COLO668 (cell line): ENCODE measurements at regions not wholly inside any gene's neighbourhood (a gene's known extent, or its start where the extent isn't known, plus 50 kb on each side); places are given as distances from the start of the nearest gene placed in this dataset.

ENCODE experiments used
- DNase-seq: peaks from one replicate; lab custom pipeline; 2025; ENCODE audit not compliant: unreplicated experiment; lab: John Stamatoyannopoulos, UW

DNA sequence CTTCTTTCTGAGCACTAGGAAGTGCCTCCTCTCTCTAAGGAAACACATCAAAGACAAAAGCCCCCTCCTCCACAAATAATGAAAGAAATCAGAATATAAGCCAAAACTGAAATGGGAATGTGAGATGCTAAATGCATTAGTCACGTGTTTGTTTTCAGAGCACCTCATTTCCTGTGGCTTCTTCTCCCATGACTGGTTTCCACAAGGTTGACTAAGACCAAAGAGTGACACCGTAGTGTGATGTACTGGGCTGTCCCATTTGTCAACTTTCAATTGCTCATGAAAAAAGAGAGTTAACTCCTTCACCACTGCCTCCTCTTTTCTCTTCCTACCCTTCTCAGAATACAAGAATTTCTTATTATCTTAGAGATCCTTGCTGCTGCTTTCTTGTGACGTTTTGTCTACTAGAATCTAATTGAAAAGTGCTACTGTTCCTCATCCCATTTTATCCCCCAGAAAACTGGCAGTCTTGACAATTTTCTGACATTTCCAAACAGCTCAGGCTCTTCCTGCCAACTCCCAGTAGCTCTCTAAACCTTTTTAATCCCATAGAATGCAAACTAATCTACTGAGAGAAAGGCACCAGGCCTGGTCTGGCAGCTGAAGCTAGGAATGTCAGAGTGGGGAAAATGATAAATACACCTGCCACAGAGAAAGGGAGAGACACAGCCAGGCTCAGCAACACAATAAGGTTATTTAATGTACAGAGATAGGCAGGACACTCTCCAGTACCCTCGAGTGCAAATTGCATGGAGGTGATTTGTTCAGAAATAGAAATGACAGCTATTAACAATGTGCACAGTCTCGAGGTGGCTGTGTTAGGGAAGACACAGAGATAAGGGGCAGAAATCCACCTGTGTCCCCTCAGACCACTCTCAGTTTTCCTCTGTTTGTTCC lies 671.7 kb upstream of the NRSN1 start:
- DNase-seq, result no peak

DNA sequence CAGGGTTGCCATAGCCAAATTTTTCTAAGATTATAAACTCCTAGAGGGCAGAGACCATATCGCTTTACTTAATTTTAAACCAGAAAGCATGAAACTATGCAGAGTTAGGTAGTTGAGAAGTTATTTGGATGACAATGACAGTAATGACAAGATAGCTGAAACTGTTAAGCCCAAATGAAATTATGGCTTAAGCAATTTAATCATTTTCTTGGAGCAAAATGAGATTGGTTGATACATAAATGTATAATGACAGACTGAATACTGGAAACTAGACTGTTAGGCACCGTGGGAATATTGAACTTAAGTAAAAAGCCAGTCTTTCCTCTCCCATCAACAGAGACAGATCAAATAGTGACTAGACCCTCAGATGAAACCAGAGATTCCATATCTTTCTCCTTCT lies 670.3 kb upstream of the NRSN1 start:
- no peak for DNase-seq

DNA sequence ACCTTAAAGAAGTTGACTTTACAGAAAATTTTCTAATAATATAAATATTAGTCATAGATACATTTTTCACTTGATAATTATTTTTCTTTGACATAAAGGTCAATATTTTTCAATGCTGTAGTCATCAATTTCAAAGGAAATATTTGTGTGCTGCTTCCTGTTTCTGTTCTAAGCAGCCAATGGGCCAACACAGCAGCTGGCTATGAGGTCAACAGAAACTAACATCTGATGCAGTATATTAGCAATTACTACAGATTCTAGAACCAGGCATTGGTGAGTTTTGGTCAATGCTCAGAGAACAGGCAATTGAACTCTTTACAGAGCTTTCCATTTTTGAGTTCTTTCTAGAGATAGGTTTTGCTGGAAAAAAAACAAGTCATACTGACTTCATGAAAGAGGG lies 669.6 kb upstream of the NRSN1 start:
- DNase-seq, result no peak

DNA sequence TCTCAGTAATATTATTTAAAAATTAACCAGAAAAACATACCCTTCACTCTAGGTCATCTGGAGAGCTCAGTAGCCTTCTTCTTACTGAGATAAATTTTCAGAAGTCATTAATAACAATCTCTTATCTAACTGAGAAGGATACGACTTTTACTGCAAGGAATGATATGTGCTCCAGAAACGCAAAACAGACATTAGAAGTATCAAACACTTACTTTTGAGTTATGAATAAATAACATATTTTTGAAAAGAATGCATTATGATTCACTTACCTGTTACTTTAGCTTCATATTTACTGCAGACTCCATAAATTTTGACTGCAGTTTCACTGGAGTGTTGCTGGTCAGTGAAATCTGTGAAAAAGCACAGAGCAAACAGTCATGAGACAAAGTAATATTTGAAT lies 668.7 kb upstream of the NRSN1 start:
- DNase-seq, result no peak

DNA sequence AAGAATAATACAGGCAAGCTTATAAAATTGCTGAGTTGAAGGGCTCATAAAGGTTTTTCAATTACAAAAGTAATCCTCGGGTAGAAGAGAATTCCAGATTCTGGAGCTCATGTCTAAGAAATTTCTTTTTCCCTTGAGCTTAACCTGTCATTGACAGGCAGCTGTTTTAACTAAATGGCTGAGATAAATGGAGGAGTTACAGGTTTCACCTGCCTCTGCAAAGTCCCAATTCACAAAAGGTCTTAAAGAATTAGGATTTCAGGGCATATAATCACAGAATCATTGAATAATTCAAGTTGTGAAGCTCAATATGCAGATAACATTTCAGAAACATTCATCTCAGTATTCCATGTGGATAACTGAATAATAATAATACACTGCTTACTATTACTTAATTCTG lies 660.1 kb upstream of the NRSN1 start:
- no peak for DNase-seq

DNA sequence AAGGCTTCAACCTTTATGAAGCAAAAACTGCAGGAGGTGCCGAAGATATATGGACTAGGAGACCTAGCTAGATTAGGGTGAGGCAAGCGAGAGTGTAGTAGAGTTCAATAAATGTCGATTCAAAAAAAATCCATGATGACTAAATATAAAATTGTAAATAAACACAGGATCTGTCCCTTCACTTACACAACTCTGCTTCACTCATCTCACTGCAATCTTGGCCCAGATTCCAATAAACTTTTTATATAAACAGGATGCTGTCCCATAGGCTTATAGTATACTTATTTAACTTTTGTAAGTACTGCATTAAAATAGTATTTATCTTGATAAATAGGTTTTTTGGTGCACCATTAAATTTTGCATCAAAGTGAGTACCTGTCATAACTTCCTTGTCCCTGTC lies 648.4 kb upstream of the NRSN1 start:
- no peak for DNase-seq

DNA sequence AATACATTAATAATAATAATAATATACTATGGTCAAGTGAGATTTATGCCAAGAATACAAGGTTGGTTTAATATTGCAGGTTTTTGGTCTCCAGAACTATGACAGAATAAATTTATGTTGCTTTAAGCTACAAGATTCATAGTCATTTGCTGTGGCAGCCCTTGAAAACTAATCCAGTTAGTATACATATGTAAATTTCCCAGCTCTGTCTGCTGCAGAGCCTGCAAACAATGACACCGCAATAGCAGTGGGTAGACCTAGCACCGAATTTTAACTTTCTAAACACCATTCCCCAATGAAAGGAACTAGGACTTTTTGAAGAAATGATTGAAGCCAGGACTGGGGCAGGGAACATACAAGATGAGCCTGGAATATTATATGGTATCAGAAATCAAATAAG lies 647.7 kb upstream of the NRSN1 start:
- DNase-seq, result no peak

DNA sequence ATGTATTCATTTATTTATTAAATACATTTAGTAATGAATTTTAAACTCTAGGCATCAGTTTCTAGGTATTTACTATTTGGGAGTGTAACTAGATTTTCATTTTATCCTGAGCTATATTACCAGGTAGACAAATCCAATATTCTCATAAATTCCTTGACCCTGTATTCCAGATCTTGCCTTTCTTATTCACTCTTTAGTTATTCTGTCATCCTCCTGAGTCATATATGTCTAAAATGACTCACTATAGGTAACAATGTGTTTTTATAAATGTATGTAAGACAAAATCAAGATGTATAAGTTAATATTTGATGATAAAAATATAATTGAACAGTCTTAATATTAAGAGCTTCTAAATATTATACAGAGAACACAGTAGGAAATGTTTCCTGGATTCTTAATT lies 642.1 kb upstream of the NRSN1 start:
- DNase-seq, result no peak

DNA sequence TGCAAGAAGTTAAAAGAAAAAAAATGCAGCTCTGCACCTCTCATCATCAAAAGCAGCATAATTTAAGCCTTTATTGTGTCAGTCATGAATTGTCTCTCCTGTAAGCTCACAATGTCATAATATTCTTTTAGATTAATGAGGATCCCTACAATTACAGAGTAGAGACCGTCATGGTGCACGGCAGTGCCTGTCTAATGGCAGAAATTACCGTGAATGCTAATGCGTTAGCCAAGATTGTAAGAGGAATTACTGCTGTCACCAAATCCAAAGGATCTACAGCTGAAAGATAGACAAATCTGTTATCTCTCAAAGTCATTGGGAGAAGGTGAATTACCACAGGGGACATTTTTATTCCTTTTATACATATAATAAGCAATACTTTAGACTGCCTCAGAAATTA lies 631.6 kb upstream of the NRSN1 start:
- no peak for DNase-seq

DNA sequence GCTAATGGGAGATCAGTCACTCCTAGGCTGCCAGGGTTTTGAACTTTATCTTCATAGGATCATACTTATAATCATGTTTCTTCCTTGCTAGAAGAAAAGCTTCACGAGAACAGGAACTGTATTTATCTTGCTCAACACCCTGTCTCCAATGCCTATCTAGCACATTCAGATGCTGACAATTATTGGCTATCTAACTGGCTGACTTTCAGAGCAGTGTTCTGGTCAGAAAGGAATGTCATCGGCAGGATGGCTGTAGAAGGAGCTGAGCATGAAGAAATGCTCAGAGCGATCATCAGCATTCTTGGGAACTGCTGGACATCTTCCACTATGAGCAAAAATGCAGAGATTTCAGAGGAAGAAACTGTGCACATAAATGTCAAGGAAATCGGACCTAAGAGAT lies 628.0 kb upstream of the NRSN1 start:
- no peak for DNase-seq

DNA sequence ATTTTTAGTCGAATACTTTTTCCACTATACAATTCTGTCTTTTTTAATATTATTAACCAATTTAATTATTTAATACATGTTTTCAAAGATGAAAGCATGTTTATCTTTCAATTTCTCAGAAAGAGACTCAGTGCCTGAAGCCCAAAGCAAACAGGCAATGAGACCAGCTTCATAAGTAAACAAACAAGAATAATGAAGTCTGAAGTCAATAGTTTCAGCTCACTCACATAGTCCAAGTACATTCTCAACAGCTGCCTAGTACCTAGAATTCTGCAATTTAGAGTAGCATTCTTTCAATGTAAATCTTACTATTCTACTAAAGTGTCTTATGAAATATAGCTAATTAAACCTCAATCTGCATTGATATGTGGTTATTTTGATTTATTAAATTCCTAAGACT lies 626.5 kb upstream of the NRSN1 start:
- DNase-seq, result no peak

DNA sequence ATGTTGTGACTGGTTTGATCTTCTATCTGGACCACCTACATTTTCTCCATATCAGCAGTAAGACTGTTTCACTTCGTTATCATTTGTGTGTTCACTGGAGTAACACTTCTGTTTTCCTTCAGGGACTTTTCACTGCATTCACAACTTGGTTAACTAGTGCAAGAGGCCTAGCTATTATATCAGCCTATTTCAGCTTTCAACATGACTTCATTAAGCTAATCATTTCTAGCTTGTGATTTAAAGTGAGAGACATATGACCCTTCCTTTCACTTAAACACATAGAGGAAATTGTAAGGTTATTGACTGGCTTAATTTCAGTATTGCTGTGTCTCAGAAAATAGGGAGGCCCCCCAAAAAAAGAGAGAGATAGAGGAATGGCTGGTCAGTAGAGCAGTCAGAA lies 622.8 kb upstream of the NRSN1 start:
- no peak for DNase-seq

DNA sequence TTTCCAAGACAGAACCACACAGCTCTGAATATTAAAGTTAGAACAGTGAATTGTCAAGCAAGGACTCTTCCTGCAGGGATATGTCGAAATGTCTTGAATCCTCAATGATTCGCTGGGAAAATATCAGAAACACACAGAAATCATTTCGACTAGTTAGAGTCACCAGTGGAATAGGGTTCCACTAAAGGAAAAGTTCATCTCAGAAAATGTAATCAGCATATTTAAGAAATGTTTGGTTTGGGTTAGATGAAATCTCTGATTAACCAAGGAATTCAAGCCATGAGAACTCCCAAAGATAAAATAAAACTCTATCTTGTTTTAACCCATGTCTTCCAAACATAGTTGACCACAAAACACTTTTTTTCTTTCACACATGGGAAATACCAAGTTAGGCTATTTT lies 621.0 kb upstream of the NRSN1 start:
- DNase-seq, result no peak

DNA sequence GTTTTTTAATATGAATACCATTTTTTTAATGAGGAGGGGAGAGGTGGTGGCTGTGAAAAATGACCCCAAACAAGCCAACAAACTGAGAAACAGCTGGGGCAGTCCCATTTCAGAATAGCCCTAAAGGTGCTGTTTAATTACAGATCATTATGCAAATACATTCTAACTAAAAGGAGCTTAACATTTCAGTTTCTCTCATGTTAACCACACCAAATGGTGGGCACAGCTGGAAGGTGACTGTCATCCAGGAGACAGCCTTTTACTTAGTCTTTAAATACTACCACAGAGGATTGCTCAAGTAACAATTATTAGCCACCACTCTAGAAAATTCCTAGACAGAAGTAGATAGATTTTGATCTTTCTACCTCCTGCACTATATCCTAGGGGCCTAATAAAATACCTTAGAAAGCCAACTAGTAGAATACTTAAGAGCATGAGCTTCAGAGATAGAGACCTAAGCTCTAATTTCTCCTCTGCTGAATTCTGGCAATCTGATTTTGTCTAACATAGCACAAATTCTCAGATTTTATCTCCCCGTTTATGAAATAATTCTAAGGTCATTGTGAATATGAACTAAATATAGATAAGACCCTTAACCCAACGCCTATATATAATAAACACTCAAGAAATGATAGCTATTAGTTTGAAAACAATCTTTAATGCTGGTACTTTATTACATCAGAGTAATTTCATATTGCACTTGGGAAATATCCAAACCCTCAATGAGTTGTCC lies 615.1 kb upstream of the NRSN1 start:
- DNase-seq, result no peak

DNA sequence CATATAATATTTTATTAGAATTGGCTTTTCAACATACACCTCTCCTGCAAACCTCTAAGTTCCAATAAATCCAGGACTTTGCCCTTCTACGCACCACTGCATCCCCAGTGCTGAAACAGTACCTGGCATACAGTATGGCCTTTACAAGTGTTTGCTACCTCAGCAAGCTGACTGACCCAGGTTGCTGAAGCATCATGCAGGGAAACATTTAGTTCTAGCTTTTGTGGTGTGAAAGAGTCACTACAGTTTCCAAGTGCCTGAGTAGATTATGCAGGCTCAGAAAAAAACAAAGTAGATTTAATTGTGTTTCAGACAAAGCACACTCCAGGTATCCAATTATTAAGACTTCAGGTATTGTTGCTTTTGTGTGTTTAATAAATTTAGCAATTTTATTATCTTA lies 614.2 kb upstream of the NRSN1 start:
- DNase-seq, result no peak

DNA sequence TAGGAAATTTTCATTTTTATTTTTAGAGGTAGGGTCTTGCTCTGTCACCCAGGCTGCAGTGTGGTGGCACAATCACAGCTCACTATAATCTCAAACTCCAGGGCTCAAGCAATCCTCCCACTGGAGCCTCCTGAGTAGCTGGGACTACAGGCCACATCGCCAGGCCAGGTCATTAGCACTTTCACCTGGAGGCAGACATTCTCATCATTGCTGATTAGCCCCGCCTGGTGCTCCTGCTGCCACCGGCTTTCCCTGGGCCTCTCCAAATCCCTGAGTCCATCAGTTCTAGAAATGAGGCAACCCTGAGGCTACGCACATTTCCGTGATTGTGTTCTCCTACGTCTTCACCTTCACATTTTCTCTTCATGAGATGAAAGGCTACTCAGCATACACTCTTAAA lies 607.7 kb upstream of the NRSN1 start:
- no peak for DNase-seq

DNA sequence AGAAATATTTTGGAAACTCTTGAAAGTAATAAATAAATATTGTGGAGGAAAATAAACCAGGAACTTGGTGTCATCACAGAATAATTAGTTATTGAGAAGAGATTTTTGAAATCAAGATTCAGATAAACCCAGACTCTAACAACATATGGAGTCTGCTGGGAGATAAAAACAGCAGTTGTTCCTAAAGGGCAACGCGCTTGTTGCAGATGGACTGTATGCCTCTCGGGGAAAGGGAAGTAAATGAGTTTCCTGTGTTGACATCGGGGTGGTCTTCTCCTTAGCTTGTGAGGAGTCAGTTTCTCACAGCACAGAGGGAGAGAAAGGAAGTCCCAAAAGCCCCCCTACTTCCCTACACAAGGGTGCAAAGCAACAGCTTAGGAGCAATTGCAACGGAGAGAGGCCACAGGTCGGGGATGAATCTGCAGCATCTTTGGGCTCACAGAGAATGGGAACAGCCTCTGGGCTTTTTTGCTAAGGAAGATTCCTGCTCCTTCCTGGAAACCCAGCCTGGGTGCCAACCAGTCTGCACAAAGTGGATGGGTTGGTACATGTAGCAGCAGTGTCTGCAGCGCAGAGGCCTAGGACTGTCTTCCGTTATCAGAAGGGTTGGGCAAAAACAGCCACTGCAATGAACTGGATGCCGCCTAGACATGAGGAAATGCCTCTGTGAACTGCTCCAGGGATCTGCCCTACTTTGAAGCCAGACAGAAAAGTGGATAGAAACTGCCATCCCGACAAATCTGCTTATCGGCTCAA lies 603.0 kb upstream of the NRSN1 start:
- no peak for DNase-seq

DNA sequence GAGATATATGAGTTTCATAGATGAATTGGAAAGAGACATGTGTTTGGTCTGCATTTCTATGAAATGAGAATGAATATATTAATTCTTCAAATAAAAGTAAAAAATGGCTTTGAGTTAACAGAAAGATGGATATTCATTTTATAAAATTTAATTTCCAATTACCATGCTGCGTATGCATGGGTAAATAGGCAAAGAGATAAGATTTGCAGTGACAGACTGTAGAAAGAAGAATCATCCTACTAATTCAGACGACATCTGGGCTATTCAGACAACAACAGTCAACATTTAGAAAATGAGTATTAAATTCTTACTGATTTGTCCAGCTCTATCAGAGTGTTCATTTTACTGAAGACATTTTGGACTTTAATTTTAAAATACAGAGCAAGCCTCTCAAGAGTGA lies 602.2 kb upstream of the NRSN1 start:
- no peak for DNase-seq

DNA sequence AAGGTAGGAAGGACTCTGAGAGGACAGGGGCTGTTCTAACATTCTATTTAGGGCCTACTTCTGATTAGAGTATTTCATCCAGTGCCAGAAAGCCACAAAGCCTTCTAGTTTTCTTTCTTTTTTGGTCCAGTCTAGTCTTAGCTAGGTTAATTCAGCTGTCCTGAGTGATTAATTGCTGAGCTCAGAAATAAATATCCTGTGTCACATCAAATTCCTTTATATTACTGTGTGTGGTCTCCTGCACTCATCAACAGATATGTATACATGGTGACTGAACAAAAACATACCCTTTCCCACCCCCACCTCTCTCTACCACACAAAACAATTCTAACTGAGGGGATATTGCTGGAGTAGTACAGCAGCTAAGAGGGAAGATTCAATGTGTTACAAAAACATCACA lies 601.5 kb upstream of the NRSN1 start:
- DNase-seq, result no peak

DNA sequence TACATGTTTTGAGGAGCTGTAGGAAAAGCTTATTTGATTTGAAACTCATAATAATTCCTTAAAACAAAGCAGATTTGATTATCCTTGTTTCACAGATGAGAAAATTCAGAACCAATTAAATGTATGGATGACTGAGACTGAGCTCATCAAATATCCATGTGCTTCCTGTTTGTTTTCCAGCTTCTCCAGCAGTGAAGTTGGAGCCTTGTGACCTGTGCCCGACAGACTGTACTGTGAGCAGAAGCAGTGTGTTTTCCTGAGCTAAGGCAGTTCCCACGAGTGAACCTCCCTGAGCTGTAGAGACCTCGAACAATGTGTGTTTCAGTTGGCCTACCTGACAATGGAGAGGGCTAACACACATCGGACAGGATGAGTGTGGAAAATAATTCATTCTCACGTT lies 599.5 kb upstream of the NRSN1 start:
- no peak for DNase-seq

DNA sequence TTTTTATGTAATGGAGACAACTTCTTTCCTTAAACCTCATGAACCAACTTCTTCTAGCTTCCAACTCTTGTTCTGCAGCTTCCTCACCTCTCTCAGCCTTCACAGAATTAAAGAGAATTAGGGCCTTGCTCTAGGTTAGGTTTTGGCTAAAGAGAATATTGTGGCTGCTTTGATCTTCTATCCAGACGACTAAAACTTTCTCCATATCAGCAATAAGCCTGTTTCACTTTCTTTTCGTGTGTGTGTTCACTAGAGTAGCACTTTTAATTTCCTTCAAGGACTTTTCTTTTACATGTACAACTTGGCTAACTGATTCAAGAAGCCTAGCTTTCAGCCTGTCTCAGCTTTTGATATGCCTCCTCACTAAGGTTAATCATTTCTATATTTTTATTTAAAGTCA lies 596.1 kb upstream of the NRSN1 start:
- no peak for DNase-seq

DNA sequence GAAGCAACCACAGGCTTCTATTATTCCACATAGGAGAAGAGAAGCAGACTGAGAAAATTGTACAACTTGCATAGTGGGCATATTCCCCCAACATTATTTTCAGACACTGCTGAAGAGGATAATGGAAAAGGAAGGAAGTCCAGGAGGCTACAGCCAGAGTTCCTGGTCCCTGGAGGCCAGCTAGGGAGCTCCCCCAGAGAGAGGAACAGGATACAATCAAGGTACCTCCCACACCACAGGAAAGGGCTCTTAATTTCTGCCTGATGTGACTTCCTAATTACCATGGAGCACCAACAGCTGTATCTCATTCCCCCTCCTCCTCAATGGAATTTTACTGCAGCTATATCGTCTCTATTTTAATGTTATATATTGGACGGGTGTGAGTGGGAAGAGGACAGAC lies 594.3 kb upstream of the NRSN1 start:
- no peak for DNase-seq
